ENCODE measurements at regions not wholly inside any gene's neighbourhood (a gene's known extent, or its start where the extent isn't known, plus 50 kb on each side); places are given as distances from the start of the nearest gene placed in this dataset.

DNA sequence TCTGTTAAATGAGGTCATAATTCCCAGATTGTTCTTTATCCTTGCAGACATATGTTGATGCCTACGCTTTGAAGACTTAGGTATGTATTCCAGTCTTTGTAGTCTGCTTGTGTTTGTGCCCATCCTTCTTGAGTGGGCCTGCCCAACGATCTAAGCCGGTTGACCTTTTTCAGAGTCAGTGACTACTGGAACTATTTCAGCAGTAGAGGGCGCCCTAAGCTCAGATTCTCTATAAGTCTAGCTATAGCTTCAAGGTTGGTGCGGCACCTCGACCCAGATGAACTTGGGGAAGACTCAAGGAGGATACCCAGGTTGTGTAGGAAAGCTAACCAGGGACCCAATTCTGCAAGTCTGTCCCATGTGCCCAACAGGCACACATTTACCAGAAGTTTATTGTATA lies 228.8 kb upstream of the PPP2R3A start:
- TF ChIP-seq, protein P1, sequence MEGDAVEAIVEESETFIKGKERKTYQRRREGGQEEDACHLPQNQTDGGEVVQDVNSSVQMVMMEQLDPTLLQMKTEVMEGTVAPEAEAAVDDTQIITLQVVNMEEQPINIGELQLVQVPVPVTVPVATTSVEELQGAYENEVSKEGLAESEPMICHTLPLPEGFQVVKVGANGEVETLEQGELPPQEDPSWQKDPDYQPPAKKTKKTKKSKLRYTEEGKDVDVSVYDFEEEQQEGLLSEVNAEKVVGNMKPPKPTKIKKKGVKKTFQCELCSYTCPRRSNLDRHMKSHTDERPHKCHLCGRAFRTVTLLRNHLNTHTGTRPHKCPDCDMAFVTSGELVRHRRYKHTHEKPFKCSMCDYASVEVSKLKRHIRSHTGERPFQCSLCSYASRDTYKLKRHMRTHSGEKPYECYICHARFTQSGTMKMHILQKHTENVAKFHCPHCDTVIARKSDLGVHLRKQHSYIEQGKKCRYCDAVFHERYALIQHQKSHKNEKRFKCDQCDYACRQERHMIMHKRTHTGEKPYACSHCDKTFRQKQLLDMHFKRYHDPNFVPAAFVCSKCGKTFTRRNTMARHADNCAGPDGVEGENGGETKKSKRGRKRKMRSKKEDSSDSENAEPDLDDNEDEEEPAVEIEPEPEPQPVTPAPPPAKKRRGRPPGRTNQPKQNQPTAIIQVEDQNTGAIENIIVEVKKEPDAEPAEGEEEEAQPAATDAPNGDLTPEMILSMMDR (IDR thresholded peaks at IDR 0.05; ENCODE audit: borderline replicate concordance, extremely low read depth, low read length, poor library complexity, severe bottlenecking) = peak; percentile 44
- no peak for TF ChIP-seq EZH2 (IDR thresholded peaks at IDR 0.05; ENCODE audit: borderline replicate concordance, low read depth, low read length, severe bottlenecking)

Data from DND-41 (cell line).